Progenitor cell of endocrine pancreas (in vitro differentiated cells): ENCODE measurements at regions not wholly inside any gene's neighbourhood (a gene's known extent, or its start where the extent isn't known, plus 50 kb on each side); places are given as distances from the start of the nearest gene placed in this dataset.

ENCODE experiments used
- DNase-seq: peaks from one replicate; pipeline ENCODE4 v3.0.0; 2021; ENCODE audit warnings: low spot score; ENCODE audit not compliant: unreplicated experiment
- H3K27ac Mint-ChIP-seq: 2 replicates; pipeline ENCODE4 v1.8.0; 2021; ENCODE audit warnings: mild to moderate bottlenecking, moderate library complexity, mixed read lengths
- H3K27me3 Mint-ChIP-seq: 2 replicates; pipeline ENCODE4 v1.8.0; 2021; ENCODE audit warnings: mixed read lengths
- H3K36me3 Mint-ChIP-seq: 2 replicates; pipeline ENCODE4 v1.8.0; 2022; ENCODE audit warnings: mixed read lengths; ENCODE audit not compliant: insufficient read depth
- H3K4me1 Mint-ChIP-seq: 2 replicates; pipeline ENCODE4 v1.8.0; 2021; ENCODE audit warnings: low read depth, mixed read lengths
- H3K4me3 Mint-ChIP-seq: 2 replicates; pipeline ENCODE4 v1.8.0; 2021; ENCODE audit warnings: low read depth, mild to moderate bottlenecking, moderate library complexity, mixed read lengths
- H3K9me3 Mint-ChIP-seq: 2 replicates; pipeline ENCODE4 v1.8.0; 2021; ENCODE audit warnings: low read depth, mixed read lengths
- CTCF ChIP-seq: fragments of 200-600 bp; sonication (generic); IDR thresholded peaks from one replicate; pipeline ENCODE4 v1.5.0; 2021; ENCODE audit warnings: antibody characterized with exemption, mild to moderate bottlenecking; ENCODE audit not compliant: unreplicated experiment

- no peak for DNase-seq
- peaks cover 10% of the 10 kb centered on the region for H3K4me1 Mint-ChIP-seq
- H3K27me3 Mint-ChIP-seq = peaks cover 3% of the 10 kb centered on the region
- H3K4me3 Mint-ChIP-seq = no peak overlapping the region
- no peak for TF ChIP-seq CTCF
- no peaks in the 10 kb centered on the region for H3K36me3 Mint-ChIP-seq
- no peak overlapping the region for H3K27ac Mint-ChIP-seq
- H3K9me3 Mint-ChIP-seq = peaks cover 9% of the 10 kb centered on the region
These were observed 111.2 kb upstream of the SLC39A10 start for GRCh38 chr2:195545811-195546210.

GRCh38 chr2:195543902-195544894 lies 112.8 kb upstream of the SLC39A10 start:
- TF ChIP-seq CTCF = no peak
- Mint-ChIP-seq H3K36me3 (no peaks in the 10 kb centered on the region), H3K9me3 (peaks cover 6% of the 10 kb centered on the region), H3K4me1 (peaks cover 10% of the 10 kb centered on the region), H3K4me3 (no peak overlapping the region), H3K27ac (no peak overlapping the region), H3K27me3 (no peaks in the 10 kb centered on the region)
- no peak for DNase-seq

GRCh38 chr2:195543063-195543462 lies 114.0 kb upstream of the SLC39A10 start:
- no peak for DNase-seq
- Mint-ChIP-seq H3K4me1 (peaks cover 11% of the 10 kb centered on the region), H3K36me3 (no peaks in the 10 kb centered on the region), H3K4me3 (no peak overlapping the region), H3K27me3 (peaks cover 9% of the 10 kb centered on the region), H3K27ac (no peak overlapping the region), H3K9me3 (peaks cover 6% of the 10 kb centered on the region)
- no peak for TF ChIP-seq CTCF

GRCh38 chr2:195542067-195542466 lies 115.0 kb upstream of the SLC39A10 start:
- Mint-ChIP-seq H3K4me1 (peaks cover 11% of the 10 kb centered on the region), H3K27me3 (peaks cover 10% of the 10 kb centered on the region), H3K9me3 (peaks cover 6% of the 10 kb centered on the region), H3K4me3 (no peak overlapping the region), H3K36me3 (no peaks in the 10 kb centered on the region), H3K27ac (no peak overlapping the region)
- TF ChIP-seq CTCF = no peak
- DNase-seq = no peak

- H3K4me3 Mint-ChIP-seq = no peak overlapping the region
- no peaks in the 10 kb centered on the region for H3K36me3 Mint-ChIP-seq
- no peak for DNase-seq
- peaks cover 37% of the 10 kb centered on the region for H3K27me3 Mint-ChIP-seq
- no peak overlapping the region for H3K27ac Mint-ChIP-seq
- peaks cover 3% of the 10 kb centered on the region for H3K9me3 Mint-ChIP-seq
- H3K4me1 Mint-ChIP-seq = peaks cover 9% of the 10 kb centered on the region
- TF ChIP-seq CTCF = no peak
These were observed 118.1 kb upstream of the SLC39A10 start for GRCh38 chr2:195538937-195539336.
